Activated CD8-positive, alpha-beta T cell treated with anti-CD3 and anti-CD28 coated beads, Interleukin-2, amount 10 ng/mL, durations not matched to agents 7 days and 5 days (primary cell): ENCODE measurements at regions not wholly inside any gene's neighbourhood (a gene's known extent, or its start where the extent isn't known, plus 50 kb on each side); places are given as distances from the start of the nearest gene placed in this dataset.

Experiments
- ATAC-seq: fragments of 150-1000 bp; cut with Tn5 transposase; one replicate; pipeline ENCODE4 v1.10.0; 2021; ENCODE audit warnings: moderate library complexity
- CTCF ChIA-PET: fragments of 350-600 bp; sonication (Branson Sonifier 250); formaldehyde crosslinking; loops from one replicate; lab custom pipeline; 2021; ENCODE audit warnings: antibody characterized with exemption; lab: Charles Lee
- POLR2A ChIA-PET: fragments of 350-600 bp; sonication (Branson Sonifier 250); formaldehyde crosslinking; loops from one replicate; lab custom pipeline; 2021; ENCODE audit warnings: antibody characterized with exemption; lab: Charles Lee
- DNase-seq: peaks from one replicate; pipeline ENCODE4 v3.0.0-alpha.2; 2020
- H3K27ac Mint-ChIP-seq: one replicate; pipeline ENCODE4 v1.8.0; 2021; ENCODE audit warnings: mild to moderate bottlenecking, mixed read lengths
- H3K27me3 Mint-ChIP-seq: one replicate; pipeline ENCODE4 v1.8.0; 2021; ENCODE audit warnings: low read depth, mixed read lengths
- H3K36me3 Mint-ChIP-seq: one replicate; pipeline ENCODE4 v1.8.0; 2021; ENCODE audit warnings: low read depth, mixed read lengths
- H3K4me1 Mint-ChIP-seq: one replicate; pipeline ENCODE4 v1.8.0; 2021; ENCODE audit warnings: low read depth, mixed read lengths
- H3K4me3 Mint-ChIP-seq: one replicate; pipeline ENCODE4 v1.8.0; 2021; ENCODE audit warnings: mild to moderate bottlenecking, mixed read lengths
- H3K9me3 Mint-ChIP-seq: one replicate; pipeline ENCODE4 v1.8.0; 2022; ENCODE audit warnings: mixed read lengths; ENCODE audit not compliant: insufficient read depth

DNA sequence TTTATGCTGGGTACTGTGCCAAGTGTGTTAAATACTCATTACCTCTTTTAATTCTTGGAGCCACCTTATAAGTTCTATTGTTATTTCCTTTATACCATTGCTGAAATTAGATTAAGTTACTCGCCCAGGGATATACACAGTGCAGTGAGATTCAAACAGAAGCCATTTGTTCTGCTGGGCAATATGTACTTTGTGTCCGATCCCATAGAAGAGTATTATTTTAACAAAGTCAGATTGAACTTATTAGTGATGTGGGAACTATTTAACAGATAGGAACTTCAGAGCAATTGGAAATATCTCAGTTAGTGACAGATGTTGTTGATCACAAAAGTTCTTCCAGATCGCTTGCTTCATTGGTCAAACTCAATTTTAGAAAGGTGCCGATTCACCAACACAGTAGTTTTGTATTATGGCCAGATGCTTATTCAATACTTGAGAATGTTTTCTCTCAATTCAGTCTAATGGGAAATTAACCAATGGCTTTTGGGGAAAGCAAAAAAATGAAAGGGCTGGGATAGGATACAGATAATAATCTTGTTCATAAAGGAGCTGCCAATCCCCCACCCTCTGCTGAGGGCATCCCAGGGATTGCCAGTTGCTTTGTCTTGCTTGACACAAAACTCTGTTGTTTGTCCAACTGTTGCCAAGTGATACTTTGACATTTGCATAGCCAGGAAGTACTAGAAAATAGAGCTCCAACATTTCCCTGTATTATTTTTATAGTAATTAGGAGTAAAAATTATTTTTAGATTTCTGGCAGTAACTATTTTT lies 94.8 kb upstream of the SEMA6A start:
- Mint-ChIP-seq H3K27me3 (no peaks in the 10 kb centered on the region), H3K4me1 (no peaks in the 10 kb centered on the region), H3K9me3 (no peaks in the 10 kb centered on the region), H3K36me3 (no peaks in the 10 kb centered on the region), H3K27ac (no peak overlapping the region), H3K4me3 (no peak overlapping the region)
- POLR2A ChIA-PET: no interaction called here
- DNase-seq (no peak), ATAC-seq (no peak)
- CTCF ChIA-PET: no interaction called here

DNA sequence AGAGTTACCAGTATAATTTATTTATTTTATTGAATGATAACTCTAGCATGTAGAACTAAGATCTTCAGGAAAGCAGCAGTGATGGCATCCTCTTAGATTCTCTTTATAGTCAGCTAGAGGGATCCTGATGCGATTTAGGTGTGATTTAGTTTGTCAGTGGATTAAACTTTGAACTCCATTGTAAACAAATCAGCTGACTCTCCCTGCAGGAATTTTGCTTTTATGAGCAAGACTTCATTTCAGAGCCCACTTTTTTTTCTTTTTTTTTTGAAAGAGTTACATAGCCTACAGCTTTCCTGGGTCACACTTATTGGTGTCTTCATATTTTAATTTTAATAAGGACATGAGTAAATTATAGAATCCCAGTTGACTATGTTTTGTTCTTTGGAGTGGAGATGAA lies 93.8 kb upstream of the SEMA6A start:
- ATAC-seq (no peak), DNase-seq (no peak)
- no peaks in the 10 kb centered on the region for H3K9me3 Mint-ChIP-seq
- no peak overlapping the region for H3K27ac Mint-ChIP-seq
- no peaks in the 10 kb centered on the region for H3K4me1 Mint-ChIP-seq
- H3K27me3 Mint-ChIP-seq: no peaks in the 10 kb centered on the region
- CTCF ChIA-PET: no interaction called here
- no peaks in the 10 kb centered on the region for H3K36me3 Mint-ChIP-seq
- POLR2A ChIA-PET: no interaction called here
- no peak overlapping the region for H3K4me3 Mint-ChIP-seq

DNA sequence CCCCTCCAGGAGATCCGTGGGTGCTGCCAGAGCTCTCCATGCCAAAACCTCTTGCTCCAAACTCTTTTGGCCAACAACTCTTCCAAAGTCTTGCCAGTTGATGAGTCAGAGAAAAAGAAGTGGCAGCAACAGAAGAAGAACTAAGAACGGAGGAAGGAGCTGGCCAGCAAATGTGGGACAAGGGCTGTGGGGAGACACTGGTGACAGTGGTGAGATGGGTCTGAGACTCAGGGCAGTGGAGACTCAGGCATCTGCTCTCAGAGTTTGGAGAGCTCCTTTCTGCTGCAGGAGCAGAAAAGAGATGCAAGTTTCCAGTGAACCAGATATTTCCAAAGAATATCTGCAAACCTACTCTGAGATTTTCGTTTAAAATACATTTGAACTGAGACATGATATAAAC lies 92.3 kb upstream of the SEMA6A start:
- POLR2A ChIA-PET: no interaction called here
- no peaks in the 10 kb centered on the region for H3K4me1 Mint-ChIP-seq
- CTCF ChIA-PET: no interaction called here
- DNase-seq (no peak), ATAC-seq (no peak)
- no peaks in the 10 kb centered on the region for H3K27me3 Mint-ChIP-seq
- H3K9me3 Mint-ChIP-seq: no peaks in the 10 kb centered on the region
- no peak overlapping the region for H3K4me3 Mint-ChIP-seq
- no peaks in the 10 kb centered on the region for H3K36me3 Mint-ChIP-seq
- H3K27ac Mint-ChIP-seq: no peak overlapping the region

- Mint-ChIP-seq H3K4me1 (no peaks in the 10 kb centered on the region), H3K4me3 (no peak overlapping the region), H3K36me3 (no peaks in the 10 kb centered on the region), H3K9me3 (no peaks in the 10 kb centered on the region), H3K27ac (no peak overlapping the region), H3K27me3 (no peaks in the 10 kb centered on the region)
- ChIA-PET CTCF (no interaction called here), POLR2A (no interaction called here)
- ATAC-seq (no peak), DNase-seq (no peak)
These were observed 90.4 kb upstream of the SEMA6A start for GRCh38 chr5:116664988-116665387.

DNA sequence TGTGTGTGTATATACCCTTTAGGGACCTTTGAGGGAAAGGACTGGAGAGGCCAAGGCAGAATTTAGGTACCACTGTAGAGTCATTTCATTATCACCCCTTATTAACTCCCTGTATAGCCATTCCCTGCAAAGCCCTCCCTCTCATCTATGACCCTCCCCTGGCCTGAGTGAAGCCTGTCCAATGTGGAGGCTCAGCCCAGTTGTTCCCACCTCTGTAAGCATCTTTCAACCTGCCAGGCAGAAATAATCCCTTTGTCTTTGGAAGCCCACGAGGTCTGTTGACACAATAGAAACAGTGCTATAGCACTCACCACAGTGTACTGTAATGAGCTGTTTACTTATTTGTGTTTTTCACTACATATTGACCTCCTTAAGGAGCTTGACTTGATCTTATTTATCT lies 88.5 kb upstream of the SEMA6A start:
- DNase-seq (no peak), ATAC-seq (no peak)
- no peaks in the 10 kb centered on the region for H3K27me3 Mint-ChIP-seq
- no peak overlapping the region for H3K4me3 Mint-ChIP-seq
- CTCF ChIA-PET: no interaction called here
- H3K36me3 Mint-ChIP-seq: no peaks in the 10 kb centered on the region
- H3K4me1 Mint-ChIP-seq: no peaks in the 10 kb centered on the region
- POLR2A ChIA-PET: no interaction called here
- no peaks in the 10 kb centered on the region for H3K9me3 Mint-ChIP-seq
- no peak overlapping the region for H3K27ac Mint-ChIP-seq

DNA sequence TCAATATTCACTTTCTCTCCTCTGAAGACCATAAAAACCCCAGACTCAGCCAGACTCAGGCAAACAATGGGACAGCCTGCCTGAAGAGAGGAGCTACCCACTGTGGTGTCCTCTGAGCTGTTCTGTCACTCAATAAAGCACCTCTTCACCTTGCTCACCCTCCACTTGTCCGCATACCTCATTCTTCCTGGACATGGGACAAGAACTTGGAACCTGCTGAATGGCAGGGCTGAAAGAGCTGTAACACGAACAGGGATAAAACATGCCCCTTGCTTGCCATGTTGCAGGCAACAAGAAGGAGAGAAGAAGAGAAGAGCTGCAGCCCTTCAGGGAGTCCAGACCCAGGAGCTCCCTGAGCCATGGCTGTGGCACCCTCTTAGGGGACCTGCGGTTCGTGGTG lies 86.8 kb upstream of the SEMA6A start:
- DNase-seq: no peak
- Mint-ChIP-seq H3K36me3 (no peaks in the 10 kb centered on the region), H3K9me3 (no peaks in the 10 kb centered on the region), H3K27ac (no peak overlapping the region), H3K4me1 (no peaks in the 10 kb centered on the region), H3K27me3 (peaks cover 2% of the 10 kb centered on the region), H3K4me3 (no peak overlapping the region)
- no peak for ATAC-seq
- ChIA-PET CTCF (no interaction called here), POLR2A (no interaction called here)

GRCh38 chr5:116660929-116661328 lies 86.3 kb upstream of the SEMA6A start:
- H3K9me3 Mint-ChIP-seq: no peaks in the 10 kb centered on the region
- POLR2A ChIA-PET: no interaction called here
- no peak for ATAC-seq
- H3K27me3 Mint-ChIP-seq: peaks cover 2% of the 10 kb centered on the region
- H3K4me3 Mint-ChIP-seq: no peak overlapping the region
- no peaks in the 10 kb centered on the region for H3K36me3 Mint-ChIP-seq
- CTCF ChIA-PET: no interaction called here
- no peak for DNase-seq
- no peaks in the 10 kb centered on the region for H3K4me1 Mint-ChIP-seq
- H3K27ac Mint-ChIP-seq: no peak overlapping the region

- CTCF ChIA-PET: no interaction called here
- Mint-ChIP-seq H3K27me3 (peaks cover 2% of the 10 kb centered on the region), H3K9me3 (no peaks in the 10 kb centered on the region), H3K4me1 (no peaks in the 10 kb centered on the region), H3K4me3 (no peak overlapping the region), H3K36me3 (no peaks in the 10 kb centered on the region), H3K27ac (no peak overlapping the region)
- POLR2A ChIA-PET: no interaction called here
- ATAC-seq (no peak), DNase-seq (no peak)
These were observed 84.2 kb upstream of the SEMA6A start for GRCh38 chr5:116658830-116659229.

- ChIA-PET CTCF (no interaction called here), POLR2A (no interaction called here)
- Mint-ChIP-seq H3K4me1 (no peaks in the 10 kb centered on the region), H3K27ac (no peak overlapping the region), H3K4me3 (no peak overlapping the region), H3K9me3 (no peaks in the 10 kb centered on the region), H3K36me3 (no peaks in the 10 kb centered on the region), H3K27me3 (peaks cover 3% of the 10 kb centered on the region)
- ATAC-seq: no peak
- DNase-seq: no peak
These were observed 83.5 kb upstream of the SEMA6A start for GRCh38 chr5:116658141-116658540.

DNA sequence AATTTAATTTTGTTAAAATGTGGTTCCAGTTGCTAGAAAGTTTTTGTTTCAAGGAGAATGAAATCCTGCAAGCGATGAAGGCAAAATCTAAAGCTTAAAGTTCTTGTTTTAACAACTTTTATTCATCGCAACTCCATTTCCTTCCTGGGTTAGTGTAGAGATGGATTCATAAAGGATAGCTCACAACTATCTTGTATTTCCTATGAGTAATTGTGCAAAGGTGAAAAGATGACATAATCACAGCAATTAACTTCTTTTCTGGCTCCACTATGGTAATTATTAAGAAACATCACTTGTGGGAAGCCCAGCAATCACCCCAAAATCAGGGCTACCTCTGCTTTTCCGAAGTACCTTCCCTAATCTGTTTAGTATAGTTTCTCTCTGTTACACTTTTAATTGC lies 80.8 kb upstream of the SEMA6A start:
- no peak overlapping the region for H3K27ac Mint-ChIP-seq

GRCh38 chr5:116654925-116655324 lies 80.3 kb upstream of the SEMA6A start:
- Mint-ChIP-seq H3K4me1 (no peaks in the 10 kb centered on the region), H3K27ac (no peak overlapping the region), H3K9me3 (no peaks in the 10 kb centered on the region), H3K4me3 (no peak overlapping the region), H3K27me3 (peaks cover 10% of the 10 kb centered on the region), H3K36me3 (no peaks in the 10 kb centered on the region)
- no peak for DNase-seq
- CTCF ChIA-PET: no interaction called here
- ATAC-seq: no peak
- POLR2A ChIA-PET: no interaction called here

More for the DNA sequence above, 80.8 kb upstream of the SEMA6A start:
- ATAC-seq (no peak), DNase-seq (no peak)
- ChIA-PET CTCF (no interaction called here), POLR2A (no interaction called here)
- H3K9me3 Mint-ChIP-seq: no peaks in the 10 kb centered on the region
- H3K4me1 Mint-ChIP-seq: no peaks in the 10 kb centered on the region
- H3K27me3 Mint-ChIP-seq: peaks cover 10% of the 10 kb centered on the region
- no peak overlapping the region for H3K4me3 Mint-ChIP-seq
- H3K36me3 Mint-ChIP-seq: no peaks in the 10 kb centered on the region

GRCh38 chr5:116652903-116653302 lies 78.3 kb upstream of the SEMA6A start:
- ChIA-PET CTCF (no interaction called here), POLR2A (no interaction called here)
- ATAC-seq (no peak), DNase-seq (no peak)
- no peaks in the 10 kb centered on the region for H3K36me3 Mint-ChIP-seq
- H3K9me3 Mint-ChIP-seq: no peaks in the 10 kb centered on the region
- H3K27ac Mint-ChIP-seq: no peak overlapping the region
- no peaks in the 10 kb centered on the region for H3K4me1 Mint-ChIP-seq
- no peak overlapping the region for H3K4me3 Mint-ChIP-seq
- peaks cover 10% of the 10 kb centered on the region for H3K27me3 Mint-ChIP-seq

DNA sequence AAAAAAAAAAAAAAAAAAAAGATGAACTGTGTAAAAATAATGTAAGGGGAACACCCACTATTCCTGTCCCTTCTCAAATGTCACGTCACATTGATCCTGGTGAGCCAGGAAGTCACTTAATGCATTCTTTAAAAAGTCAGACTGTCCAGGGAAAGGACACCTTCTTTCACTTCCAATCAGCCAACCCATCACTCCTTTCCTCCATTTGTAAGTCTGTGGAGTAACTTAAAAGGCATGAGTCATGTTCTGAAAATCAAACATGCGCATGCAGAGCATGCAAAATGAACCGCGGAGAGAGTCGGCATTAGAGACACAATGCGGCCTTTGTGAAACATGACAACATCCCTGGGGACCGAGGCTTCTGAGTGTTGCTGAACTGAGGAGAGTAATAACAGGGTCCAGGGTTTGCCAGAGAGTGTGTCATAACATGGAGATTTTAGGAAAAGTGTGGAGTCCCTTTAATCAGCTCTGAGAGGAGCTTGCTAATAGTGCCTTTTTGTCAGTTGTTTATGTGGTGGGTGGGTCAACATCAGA lies 77.6 kb upstream of the SEMA6A start:
- CTCF ChIA-PET: no interaction called here
- POLR2A ChIA-PET: interaction anchor here (0.6 kb wide), 1 partner anchor 25 kb away, joined by 3 read pairs; no protein-coding TSS in a partner anchor
- Mint-ChIP-seq H3K27me3 (peaks cover 10% of the 10 kb centered on the region), H3K36me3 (no peaks in the 10 kb centered on the region), H3K9me3 (no peaks in the 10 kb centered on the region), H3K4me3 (no peak overlapping the region), H3K27ac (no peak overlapping the region), H3K4me1 (no peaks in the 10 kb centered on the region)
- ATAC-seq (no peak), DNase-seq (no peak)
